GM12891 (cell line): ENCODE measurements at regions not wholly inside any gene's neighbourhood (a gene's known extent, or its start where the extent isn't known, plus 50 kb on each side); places are given as distances from the start of the nearest gene placed in this dataset.

Experiments
- POLR2A ChIP-seq: IDR thresholded peaks from 2 replicates; pipeline ENCODE4 v1.6.1; 2011; ENCODE audit warnings: low read depth, low read length, control low read depth
- TAF1 ChIP-seq: IDR thresholded peaks from 2 replicates; pipeline ENCODE4 v1.6.1; 2011; ENCODE audit warnings: low read depth, low read length, control low read depth

DNA sequence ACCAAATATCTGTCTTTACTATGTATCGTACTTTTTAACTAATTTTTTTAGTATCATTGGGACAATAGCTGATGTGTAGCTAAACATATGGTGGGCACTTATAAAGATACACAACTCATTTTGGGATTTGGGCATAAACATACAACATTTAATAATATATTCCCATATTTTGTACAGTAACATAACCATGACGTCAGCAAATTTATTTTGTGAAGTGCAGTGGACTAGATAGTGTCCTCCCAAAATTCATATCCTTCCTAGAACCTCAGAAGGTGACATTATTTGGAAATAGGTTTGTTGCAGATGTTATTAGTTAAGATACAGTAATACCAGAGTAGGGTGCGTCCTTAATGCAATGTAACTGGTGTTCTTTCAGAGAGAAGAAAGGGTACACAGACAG, 356.7 kb downstream of the CDH7 start:
- TF ChIP-seq TAF1 (no peak), POLR2A (no peak)
